ENCODE measurements at regions not wholly inside any gene's neighbourhood (a gene's known extent, or its start where the extent isn't known, plus 50 kb on each side); places are given as distances from the start of the nearest gene placed in this dataset.

DNA sequence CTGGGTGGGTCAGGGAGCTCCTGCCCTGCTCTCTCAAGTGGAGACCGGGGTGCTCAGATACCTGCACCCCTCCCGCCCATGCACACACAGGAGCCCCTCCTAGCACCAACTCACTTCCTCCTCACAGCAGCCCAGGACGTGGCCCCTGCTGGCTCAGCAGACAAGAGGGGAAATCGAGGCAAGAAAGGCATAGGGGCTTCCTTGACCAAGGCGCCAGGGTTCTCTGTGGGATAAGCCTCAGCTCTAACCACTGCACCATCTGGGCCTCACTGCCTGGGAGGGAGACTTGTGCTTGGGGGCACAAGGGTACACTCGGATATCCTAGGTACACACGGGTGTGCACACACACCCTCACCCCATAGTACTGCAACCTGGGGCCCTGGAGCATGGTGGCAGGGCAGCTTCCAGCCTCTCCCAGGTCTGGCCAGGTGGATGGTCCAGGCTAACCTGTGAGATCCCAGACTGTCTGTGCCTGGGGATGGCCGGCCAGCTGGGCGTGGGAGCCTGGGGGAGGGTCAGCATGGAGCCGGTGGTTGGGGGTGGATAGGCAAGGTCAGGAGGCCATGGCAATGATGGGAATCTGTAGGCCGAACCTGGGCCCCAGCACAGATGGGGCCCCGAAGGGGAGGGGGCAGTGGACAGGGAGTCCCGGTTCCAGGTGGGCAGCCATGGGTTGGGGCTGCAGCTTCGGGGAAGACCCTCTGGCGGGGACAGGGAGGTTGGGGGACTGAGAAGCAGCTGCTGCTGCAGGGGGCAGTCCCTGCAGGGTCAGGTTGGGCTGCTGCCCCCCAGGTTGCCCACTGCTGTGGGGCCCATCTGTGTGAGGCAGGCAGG lies 312.4 kb downstream of the TMEM121 start:
- Histone ChIP-seq H3K4me3 (no peak overlapping the region), H3K9ac (ENCODE audit: insufficient read depth in 1 of 2, low read length in 2 of 2) (no peak overlapping the region), H3K4me1 (ENCODE audit: control insufficient read depth in 5 of 5, insufficient read depth in 5 of 5, low read length in 5 of 5) (no peaks in the 10 kb centered on the region), H3K27me3 (ENCODE audit: control insufficient read depth in 3 of 3, insufficient read depth in 3 of 3, low read length in 2 of 3) (no peaks in the 10 kb centered on the region), H3K27ac (ENCODE audit: low read depth in 1 of 2, low read length in 1 of 2) (no peak overlapping the region), H3K36me3 (ENCODE audit: control insufficient read depth in 4 of 4, insufficient read depth in 4 of 4, low read length in 4 of 4) (no peaks in the 10 kb centered on the region), H3K9me3 (ENCODE audit: control insufficient read depth in 4 of 4, insufficient read depth in 3 of 4, low read length in 3 of 4) (peaks cover 0 to 11% (median 3%) of the 10 kb centered on the region in 4 donors)
- ATAC-seq (ENCODE audit: insufficient read depth, low FRiP score) (no peak), DNase-seq (no peak)
- 83 to 89% methylated on average over 15 of the region's 15 CpGs for WGBS, 2 donors
- no peak for TF ChIP-seq CTCF (IDR thresholded peaks at IDR 0.05; ENCODE audit: control extremely low read depth, extremely low read depth)

DNA sequence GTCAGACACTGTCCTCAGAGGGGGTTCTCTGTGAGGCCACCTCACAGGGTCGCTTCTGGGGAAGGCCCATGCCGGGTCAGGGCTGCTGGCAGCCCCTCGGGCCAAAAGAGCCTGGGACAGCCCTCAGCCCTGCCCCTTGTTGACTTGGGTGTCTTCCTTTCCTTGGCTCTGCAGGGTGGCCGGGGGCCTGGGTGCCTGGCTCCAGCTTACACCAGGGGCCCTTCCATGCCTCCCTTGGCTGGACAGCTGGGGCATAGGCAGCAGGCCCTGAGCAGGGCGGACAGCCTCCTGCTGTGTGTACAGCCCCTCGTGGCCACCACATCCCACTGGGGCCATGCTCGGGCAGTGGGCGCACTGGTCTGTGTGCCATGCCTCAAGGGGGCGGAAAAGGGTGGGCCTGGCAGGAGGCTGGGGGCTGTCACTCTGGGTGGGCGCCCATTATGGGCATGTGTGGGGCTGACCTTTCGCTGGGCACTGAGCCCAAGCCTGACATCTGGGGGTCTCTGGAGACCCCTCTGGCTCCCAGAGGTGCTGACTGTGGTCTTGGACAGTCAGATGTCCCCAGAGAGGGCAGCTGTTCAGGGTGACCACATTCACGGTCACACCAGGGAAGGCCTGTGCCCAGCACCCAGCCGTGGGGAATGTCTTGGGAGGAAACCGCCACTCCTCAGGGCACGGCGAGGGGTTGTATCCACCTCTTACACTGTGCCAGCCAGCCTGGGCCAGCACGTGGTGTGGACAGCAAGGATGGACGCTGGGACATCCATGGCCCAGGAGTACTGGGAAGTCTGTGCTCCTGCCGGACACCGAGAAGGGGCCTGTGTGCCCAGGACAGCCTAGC lies 313.3 kb downstream of the TMEM121 start:
- no peaks in the 10 kb centered on the region for H3K27me3 ChIP-seq (ENCODE audit: control insufficient read depth in 3 of 3, insufficient read depth in 3 of 3, low read length in 2 of 3)
- ATAC-seq (ENCODE audit: insufficient read depth, low FRiP score) (no peak), DNase-seq (no peak)
- no peak overlapping the region for H3K27ac ChIP-seq (ENCODE audit: low read depth in 1 of 2, low read length in 1 of 2)
- peaks cover 0 to 11% (median 3%) of the 10 kb centered on the region in 4 donors for H3K9me3 ChIP-seq (ENCODE audit: control insufficient read depth in 4 of 4, insufficient read depth in 3 of 4, low read length in 3 of 4)
- WGBS, 2 donors, result 88% methylated on average over 20 of the region's 20 CpGs
- no peaks in the 10 kb centered on the region for H3K4me1 ChIP-seq (ENCODE audit: control insufficient read depth in 5 of 5, insufficient read depth in 5 of 5, low read length in 5 of 5)
- no peaks in the 10 kb centered on the region for H3K36me3 ChIP-seq (ENCODE audit: control insufficient read depth in 4 of 4, insufficient read depth in 4 of 4, low read length in 4 of 4)
- no peak overlapping the region for H3K9ac ChIP-seq (ENCODE audit: insufficient read depth in 1 of 2, low read length in 2 of 2)
- TF ChIP-seq CTCF (IDR thresholded peaks at IDR 0.05; ENCODE audit: control extremely low read depth, extremely low read depth), result no peak
- no peak overlapping the region for H3K4me3 ChIP-seq

GRCh38 chr14:105840266-105841021 lies 314.1 kb downstream of the TMEM121 start:
- no peaks in the 10 kb centered on the region for H3K36me3 ChIP-seq (ENCODE audit: control insufficient read depth in 4 of 4, insufficient read depth in 4 of 4, low read length in 4 of 4)
- no peak for DNase-seq

More at GRCh38 chr14:105840266-105841021, 314.1 kb downstream of the TMEM121 start:
- Histone ChIP-seq H3K4me1 (ENCODE audit: control insufficient read depth in 5 of 5, insufficient read depth in 5 of 5, low read length in 5 of 5) (no peaks in the 10 kb centered on the region), H3K4me3 (no peak overlapping the region), H3K27ac (ENCODE audit: low read depth in 1 of 2, low read length in 1 of 2) (no peak overlapping the region), H3K9ac (ENCODE audit: insufficient read depth in 1 of 2, low read length in 2 of 2) (no peak overlapping the region), H3K9me3 (ENCODE audit: control insufficient read depth in 4 of 4, insufficient read depth in 3 of 4, low read length in 3 of 4) (peaks cover 0 to 6% (median 2%) of the 10 kb centered on the region in 4 donors), H3K27me3 (ENCODE audit: control insufficient read depth in 3 of 3, insufficient read depth in 3 of 3, low read length in 2 of 3) (no peaks in the 10 kb centered on the region)
- no peak for ATAC-seq (ENCODE audit: insufficient read depth, low FRiP score)
- WGBS, 2 donors, result 83 to 92% methylated on average over 31 to 32 of the region's 32 CpGs
- TF ChIP-seq CTCF (IDR thresholded peaks at IDR 0.05; ENCODE audit: control extremely low read depth, extremely low read depth), result no peak
